ENCODE measurements at regions not wholly inside any gene's neighbourhood (a gene's known extent, or its start where the extent isn't known, plus 50 kb on each side); places are given as distances from the start of the nearest gene placed in this dataset.
"Not testable (repeated sequence)": the region's sequence is repeated elsewhere in the genome, so short reads cannot be mapped to it uniquely, and the experiment has no call there.

- no peak overlapping the region for H3K4me2 ChIP-seq
- H2AFZ ChIP-seq, result no peak overlapping the region
- H3K36me3 ChIP-seq (replicated peaks; ENCODE audit: insufficient read depth, low read depth), result no peaks in the 10 kb centered on the region
- H3K4me1 ChIP-seq (ENCODE audit: insufficient read depth), result peaks cover 30% of the 10 kb centered on the region
- no peak overlapping the region for H3K27ac ChIP-seq
- TF ChIP-seq EZH2phosphoT487 (IDR thresholded peaks at IDR 0.05; ENCODE audit: low read depth, severe bottlenecking, unreplicated experiment) (no peak), EZH2 (IDR thresholded peaks at IDR 0.05; ENCODE audit: borderline replicate concordance) (no peak)
- H3K4me3 ChIP-seq, result no peak overlapping the region
- no peak for DNase-seq (ENCODE audit: low spot score)
- H3K27me3 ChIP-seq, result no peaks in the 10 kb centered on the region
- no peaks in the 10 kb centered on the region for H3K79me2 ChIP-seq
- no peaks in the 10 kb centered on the region for H3K9me2 ChIP-seq (replicated peaks; ENCODE audit: insufficient read depth)
- H4K20me1 ChIP-seq (ENCODE audit: insufficient read depth, poor library complexity, severe bottlenecking), result no peaks in the 10 kb centered on the region
- 81% methylated on average over 4 of the region's 4 CpGs for WGBS (ENCODE audit: low lambda C conversion rate, missing lambda C conversion rate)
- H3K9me3 ChIP-seq (ENCODE audit: low read depth), result no peaks in the 10 kb centered on the region
These were observed 104.8 kb upstream of the KCNG1 start for GRCh38 chr20:51127713-51128112.

GRCh38 chr20:51126337-51126736 is 103.4 kb upstream of the KCNG1 start:
- peak overlapping the region; percentile 18 for H3K4me2 ChIP-seq
- H3K4me1 ChIP-seq (ENCODE audit: insufficient read depth), result peaks cover 38% of the 10 kb centered on the region
- H3K9me3 ChIP-seq (ENCODE audit: low read depth), result no peaks in the 10 kb centered on the region
- H2AFZ ChIP-seq, result no peak overlapping the region
- no peak overlapping the region for H3K4me3 ChIP-seq
- no peaks in the 10 kb centered on the region for H3K27me3 ChIP-seq
- peak overlapping the region; percentile 63 for H3K27ac ChIP-seq
- no peaks in the 10 kb centered on the region for H3K9me2 ChIP-seq (replicated peaks; ENCODE audit: insufficient read depth)
- 57% methylated on average over 3 of the region's 3 CpGs for WGBS (ENCODE audit: low lambda C conversion rate, missing lambda C conversion rate)
- H4K20me1 ChIP-seq (ENCODE audit: insufficient read depth, poor library complexity, severe bottlenecking), result no peaks in the 10 kb centered on the region
- TF ChIP-seq, protein P1, sequence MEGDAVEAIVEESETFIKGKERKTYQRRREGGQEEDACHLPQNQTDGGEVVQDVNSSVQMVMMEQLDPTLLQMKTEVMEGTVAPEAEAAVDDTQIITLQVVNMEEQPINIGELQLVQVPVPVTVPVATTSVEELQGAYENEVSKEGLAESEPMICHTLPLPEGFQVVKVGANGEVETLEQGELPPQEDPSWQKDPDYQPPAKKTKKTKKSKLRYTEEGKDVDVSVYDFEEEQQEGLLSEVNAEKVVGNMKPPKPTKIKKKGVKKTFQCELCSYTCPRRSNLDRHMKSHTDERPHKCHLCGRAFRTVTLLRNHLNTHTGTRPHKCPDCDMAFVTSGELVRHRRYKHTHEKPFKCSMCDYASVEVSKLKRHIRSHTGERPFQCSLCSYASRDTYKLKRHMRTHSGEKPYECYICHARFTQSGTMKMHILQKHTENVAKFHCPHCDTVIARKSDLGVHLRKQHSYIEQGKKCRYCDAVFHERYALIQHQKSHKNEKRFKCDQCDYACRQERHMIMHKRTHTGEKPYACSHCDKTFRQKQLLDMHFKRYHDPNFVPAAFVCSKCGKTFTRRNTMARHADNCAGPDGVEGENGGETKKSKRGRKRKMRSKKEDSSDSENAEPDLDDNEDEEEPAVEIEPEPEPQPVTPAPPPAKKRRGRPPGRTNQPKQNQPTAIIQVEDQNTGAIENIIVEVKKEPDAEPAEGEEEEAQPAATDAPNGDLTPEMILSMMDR (IDR thresholded peaks at IDR 0.05; ENCODE audit: poor library complexity), result no peak
- TF ChIP-seq EZH2 (IDR thresholded peaks at IDR 0.05; ENCODE audit: borderline replicate concordance) (no peak), EZH2phosphoT487 (IDR thresholded peaks at IDR 0.05; ENCODE audit: low read depth, severe bottlenecking, unreplicated experiment) (no peak)
- no peaks in the 10 kb centered on the region for H3K79me2 ChIP-seq
- H3K36me3 ChIP-seq (replicated peaks; ENCODE audit: insufficient read depth, low read depth), result no peaks in the 10 kb centered on the region
- DNase-seq (ENCODE audit: low spot score), result no peak

- no peaks in the 10 kb centered on the region for H3K79me2 ChIP-seq
- 65% methylated on average over 4 of the region's 4 CpGs for WGBS (ENCODE audit: low lambda C conversion rate, missing lambda C conversion rate)
- peak overlapping the region; percentile 18 for H3K4me2 ChIP-seq
- H4K20me1 ChIP-seq (ENCODE audit: insufficient read depth, poor library complexity, severe bottlenecking), result no peaks in the 10 kb centered on the region
- TF ChIP-seq, protein P1 (IDR thresholded peaks at IDR 0.05; ENCODE audit: poor library complexity), result no peak
- no peak for TF ChIP-seq EZH2 (IDR thresholded peaks at IDR 0.05; ENCODE audit: borderline replicate concordance)
- no peak for TF ChIP-seq EZH2phosphoT487 (IDR thresholded peaks at IDR 0.05; ENCODE audit: low read depth, severe bottlenecking, unreplicated experiment)
- H3K27me3 ChIP-seq, result no peaks in the 10 kb centered on the region
- H3K9me3 ChIP-seq (ENCODE audit: low read depth), result no peaks in the 10 kb centered on the region
- no peaks in the 10 kb centered on the region for H3K36me3 ChIP-seq (replicated peaks; ENCODE audit: insufficient read depth, low read depth)
- no peaks in the 10 kb centered on the region for H3K9me2 ChIP-seq (replicated peaks; ENCODE audit: insufficient read depth)
- H3K4me1 ChIP-seq (ENCODE audit: insufficient read depth), result peaks cover 43% of the 10 kb centered on the region
- no peak overlapping the region for H2AFZ ChIP-seq
- H3K27ac ChIP-seq, result peak overlapping the region; percentile 63
- no peak overlapping the region for H3K4me3 ChIP-seq
- DNase-seq (ENCODE audit: low spot score), result no peak
These were observed 102.9 kb upstream of the KCNG1 start for GRCh38 chr20:51125780-51126179.

DNA sequence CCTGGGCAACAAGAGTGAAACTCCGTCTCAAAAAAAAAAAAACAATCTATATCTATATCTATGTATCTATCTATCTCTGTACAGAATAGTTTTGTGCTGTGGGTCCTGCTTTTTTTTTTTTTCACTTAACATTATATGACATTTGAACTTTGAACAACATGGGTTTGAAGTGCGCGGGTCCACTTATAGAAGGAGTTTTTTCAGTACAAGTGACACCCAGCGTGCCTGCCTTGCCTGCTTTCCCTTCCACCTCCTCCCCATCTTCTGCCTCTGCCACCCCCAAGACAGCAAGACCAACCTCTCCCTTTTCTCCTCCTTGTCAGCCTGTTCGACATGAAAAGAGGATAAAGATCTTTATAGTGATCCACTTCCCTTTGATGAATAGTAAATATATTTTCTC is 102.2 kb upstream of the KCNG1 start:
- Histone ChIP-seq H3K4me2 (peak overlapping the region; percentile 11), H3K79me2 (no peaks in the 10 kb centered on the region), H3K9me2 (replicated peaks; ENCODE audit: insufficient read depth) (no peaks in the 10 kb centered on the region), H3K4me3 (no peak overlapping the region), H3K27me3 (no peaks in the 10 kb centered on the region), H3K36me3 (replicated peaks; ENCODE audit: insufficient read depth, low read depth) (no peaks in the 10 kb centered on the region), H3K9me3 (ENCODE audit: low read depth) (no peaks in the 10 kb centered on the region), H3K4me1 (ENCODE audit: insufficient read depth) (peaks cover 44% of the 10 kb centered on the region), H3K27ac (peak overlapping the region; percentile 63), H2AFZ (no peak overlapping the region), H4K20me1 (ENCODE audit: insufficient read depth, poor library complexity, severe bottlenecking) (no peaks in the 10 kb centered on the region)
- TF ChIP-seq EZH2phosphoT487 (IDR thresholded peaks at IDR 0.05; ENCODE audit: low read depth, severe bottlenecking, unreplicated experiment) (no peak), EZH2 (IDR thresholded peaks at IDR 0.05; ENCODE audit: borderline replicate concordance) (no peak)
- TF ChIP-seq, protein P1 (IDR thresholded peaks at IDR 0.05; ENCODE audit: poor library complexity), result no peak
- 61% methylated on average over 5 of the region's 5 CpGs for WGBS (ENCODE audit: low lambda C conversion rate, missing lambda C conversion rate)
- DNase-seq (ENCODE audit: low spot score), result no peak

DNA sequence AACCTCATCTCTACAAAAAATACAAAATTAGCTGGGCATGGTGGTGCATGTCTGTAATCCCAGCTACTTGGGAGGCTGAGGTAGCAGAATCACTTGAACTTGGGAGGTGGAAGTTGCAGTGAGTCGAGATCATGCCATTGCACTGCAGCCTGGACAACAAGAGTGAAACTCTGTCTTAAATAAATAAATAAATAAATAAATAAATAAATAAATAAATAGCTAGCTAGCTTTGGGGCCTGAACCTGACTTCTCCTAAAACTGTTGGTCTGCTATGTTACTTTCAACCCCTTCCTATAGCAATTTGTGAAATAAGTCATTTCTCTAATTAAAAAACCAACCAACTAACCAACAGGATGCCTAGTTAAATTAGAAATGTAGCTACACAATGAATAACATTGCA is 101.0 kb upstream of the KCNG1 start:
- H3K4me3 ChIP-seq, result not testable (repeated sequence)

More for the DNA sequence above, 101.0 kb upstream of the KCNG1 start:
- H2AFZ ChIP-seq; H3K27ac ChIP-seq; DNase-seq (ENCODE audit: low spot score); H3K9me3 ChIP-seq (ENCODE audit: low read depth); H3K27me3 ChIP-seq; H3K4me2 ChIP-seq; H3K9me2 ChIP-seq (replicated peaks; ENCODE audit: insufficient read depth); H3K36me3 ChIP-seq (replicated peaks; ENCODE audit: insufficient read depth, low read depth); H3K79me2 ChIP-seq; H4K20me1 ChIP-seq (ENCODE audit: insufficient read depth, poor library complexity, severe bottlenecking): not testable (repeated sequence)
- peaks cover 37% of the 10 kb centered on the region for H3K4me1 ChIP-seq (ENCODE audit: insufficient read depth)
- 85% methylated on average over 1 of the region's 1 CpG for WGBS (ENCODE audit: low lambda C conversion rate, missing lambda C conversion rate)

All from hepatocyte (in vitro differentiated cells).